Mesenchymal stem cell (in vitro differentiated cells and primary cell): ENCODE measurements at regions not wholly inside any gene's neighbourhood (a gene's known extent, or its start where the extent isn't known, plus 50 kb on each side); places are given as distances from the start of the nearest gene placed in this dataset.
A peak's percentile ranks its signal among the peaks of the same experiment; 100 is the strongest.

Experiments
- DNase-seq: peaks from one replicate; pipeline ENCODE4 v3.0.0-alpha.2; 2013
- H2AFZ ChIP-seq: one replicate; pipeline ENCODE4 v1.6.1; 2013; ENCODE audit warnings: low read depth, mild to moderate bottlenecking, control low read depth, inconsistent platforms, low read length, moderate library complexity
- H2AK5ac ChIP-seq: 2 replicates; pipeline ENCODE4 v1.6.1; 2013; ENCODE audit warnings: low read length, moderate library complexity, mild to moderate bottlenecking, inconsistent platforms; ENCODE audit not compliant: severe bottlenecking
- H2BK120ac ChIP-seq: one replicate; pipeline ENCODE4 v1.6.1; 2013; ENCODE audit warnings: low read depth, mild to moderate bottlenecking, inconsistent platforms, low read length, moderate library complexity
- H2BK12ac ChIP-seq, 2 experiments: one replicate each; pipeline ENCODE4 v1.6.1; 2013; ENCODE audit warnings: inconsistent platforms in 2 of 2, low read length in 2 of 2, mild to moderate bottlenecking in 2 of 2, moderate library complexity in 2 of 2, control low read depth in 1 of 2
- H2BK15ac ChIP-seq: one replicate; pipeline ENCODE4 v1.6.1; 2013; ENCODE audit warnings: mild to moderate bottlenecking, low read depth, inconsistent platforms; ENCODE audit not compliant: poor library complexity, severe bottlenecking
- H2BK5ac ChIP-seq: 2 replicates; pipeline ENCODE4 v1.6.1; 2013; ENCODE audit warnings: low read depth, mild to moderate bottlenecking, low read length, control low read depth, inconsistent platforms; ENCODE audit not compliant: poor library complexity, severe bottlenecking
- H3K14ac ChIP-seq, 2 experiments: one replicate each; pipeline ENCODE4 v1.6.1; 2013; ENCODE audit warnings: inconsistent platforms in 2 of 2, low read length in 2 of 2, control low read depth in 1 of 2, mild to moderate bottlenecking in 1 of 2, moderate library complexity in 1 of 2
- H3K18ac ChIP-seq, 2 experiments: one replicate each; pipeline ENCODE4 v1.6.1; 2013; ENCODE audit warnings: inconsistent platforms in 2 of 2, low read length in 2 of 2, control low read depth in 1 of 2, low read depth in 1 of 2, mild to moderate bottlenecking in 1 of 2
- H3K23ac ChIP-seq, 2 experiments: one replicate each; pipeline ENCODE4 v1.6.1; 2013; ENCODE audit warnings: inconsistent platforms in 2 of 2, low read length in 2 of 2, mild to moderate bottlenecking in 2 of 2, moderate library complexity in 2 of 2, control low read depth in 1 of 2
- H3K27ac ChIP-seq: 2 replicates; pipeline ENCODE4 v1.5.1; 2013; ENCODE audit warnings: mild to moderate bottlenecking, moderate library complexity, low read length, control low read depth, inconsistent platforms; ENCODE audit not compliant: poor library complexity, severe bottlenecking
- H3K27me3 ChIP-seq, 2 experiments: 2 replicates each; pipeline versions ENCODE4 v1.6.1 to v1.7.0; 2013; ENCODE audit warnings: low read length in 2 of 2, mild to moderate bottlenecking in 2 of 2, moderate library complexity in 2 of 2, control low read depth in 1 of 2, inconsistent platforms in 1 of 2; ENCODE audit not compliant: control insufficient read depth in 1 of 2, insufficient read depth in 1 of 2
- H3K36me3 ChIP-seq, 2 experiments: 2 replicates each; pipeline versions ENCODE4 v1.6.1 to v1.7.0; 2013; ENCODE audit warnings: low read length in 2 of 2, control low read depth in 1 of 2, inconsistent platforms in 1 of 2, low read depth in 1 of 2, mild to moderate bottlenecking in 1 of 2; ENCODE audit not compliant: insufficient read depth in 2 of 2, control insufficient read depth in 1 of 2
- H3K4ac ChIP-seq, 2 experiments: one replicate each; pipeline ENCODE4 v1.6.1; 2013; ENCODE audit warnings: inconsistent platforms in 2 of 2, low read length in 2 of 2, mild to moderate bottlenecking in 2 of 2, moderate library complexity in 2 of 2, control low read depth in 1 of 2, low read depth in 1 of 2
- H3K4me1 ChIP-seq: 2 replicates; pipeline ENCODE4 v1.6.1; 2013; ENCODE audit warnings: low read depth, low read length, control low read depth; ENCODE audit not compliant: control insufficient read depth, insufficient read depth
- H3K4me2 ChIP-seq: 2 replicates; pipeline ENCODE4 v1.6.1; 2013; ENCODE audit warnings: low read length, mild to moderate bottlenecking, inconsistent platforms; ENCODE audit not compliant: poor library complexity, severe bottlenecking
- H3K4me3 ChIP-seq, 2 experiments: 2 replicates each; pipeline versions ENCODE4 v1.5.1 to v1.7.0; 2013; ENCODE audit warnings: low read length in 2 of 2, mild to moderate bottlenecking in 2 of 2, control low read depth in 1 of 2, low read depth in 1 of 2; ENCODE audit not compliant: insufficient read depth in 1 of 2
- H3K79me1 ChIP-seq: replicated peaks from 2 replicates; pipeline ENCODE4 v1.6.1; 2013; ENCODE audit warnings: mild to moderate bottlenecking, control low read depth, low read length, inconsistent platforms; ENCODE audit not compliant: poor library complexity, severe bottlenecking
- H3K9ac ChIP-seq: 2 replicates; pipeline ENCODE4 v1.7.0; 2013; ENCODE audit warnings: mild to moderate bottlenecking, low read length, moderate library complexity
- H3K9me3 ChIP-seq: 2 replicates; pipeline ENCODE4 v1.7.0; 2013; ENCODE audit warnings: mild to moderate bottlenecking, low read length; ENCODE audit not compliant: control insufficient read depth
- H4K8ac ChIP-seq: one replicate; pipeline ENCODE4 v1.6.1; 2013; ENCODE audit warnings: inconsistent platforms, mild to moderate bottlenecking, low read length, moderate library complexity
- H4K91ac ChIP-seq: one replicate; pipeline ENCODE4 v1.6.1; 2013; ENCODE audit warnings: mild to moderate bottlenecking, low read length, inconsistent platforms
- WGBS: methylation state at CpG from one replicate; pipeline ENCODE4 v1.1.7; 2013; ENCODE audit warnings: mixed read lengths; 5-methylcytosine and 5-hydroxymethylcytosine counted together

GRCh38 chr7:84811362-84811761 is 375.5 kb downstream of the SEMA3D start:
- no peak overlapping the region for H3K27ac ChIP-seq
- no peak overlapping the region for H4K91ac ChIP-seq
- no peak overlapping the region for H2BK12ac ChIP-seq
- no peak for DNase-seq
- H3K27me3 ChIP-seq, result no peaks in the 10 kb centered on the region
- H3K4me3 ChIP-seq, result peak overlapping the region in 1 of 2 experiments; percentile 12
- H3K9me3 ChIP-seq, result peaks cover 2% of the 10 kb centered on the region
- WGBS, result 91% methylated on average over 1 of the region's 1 CpG
- H3K9ac ChIP-seq, result no peak overlapping the region
- no peaks in the 10 kb centered on the region for H3K79me1 ChIP-seq
- no peaks in the 10 kb centered on the region for H3K36me3 ChIP-seq
- no peak overlapping the region for H2BK15ac ChIP-seq
- no peak overlapping the region for H4K8ac ChIP-seq
- H3K18ac ChIP-seq, result no peak overlapping the region
- no peak overlapping the region for H3K23ac ChIP-seq
- H3K4me2 ChIP-seq, result no peak overlapping the region
- H3K4me1 ChIP-seq, result no peaks in the 10 kb centered on the region
- H3K14ac ChIP-seq, result no peak overlapping the region
- no peak overlapping the region for H2AFZ ChIP-seq
- no peak overlapping the region for H2AK5ac ChIP-seq
- no peak overlapping the region for H3K4ac ChIP-seq
- H2BK5ac ChIP-seq, result no peak overlapping the region
- H2BK120ac ChIP-seq, result no peak overlapping the region

GRCh38 chr7:84809877-84810276 is 377.0 kb downstream of the SEMA3D start:
- Histone ChIP-seq H3K79me1 (no peaks in the 10 kb centered on the region), H3K18ac (no peak overlapping the region), H2BK120ac (no peak overlapping the region), H3K9me3 (peaks cover 3% of the 10 kb centered on the region), H3K4me3 (no peak overlapping the region), H2AK5ac (no peak overlapping the region), H3K27ac (no peak overlapping the region), H4K8ac (no peak overlapping the region), H3K27me3 (no peaks in the 10 kb centered on the region), H2BK5ac (no peak overlapping the region), H3K4me1 (no peaks in the 10 kb centered on the region), H3K23ac (no peak overlapping the region), H2BK12ac (no peak overlapping the region), H3K4me2 (no peak overlapping the region), H3K4ac (no peak overlapping the region), H3K36me3 (no peaks in the 10 kb centered on the region), H2BK15ac (no peak overlapping the region), H3K14ac (no peak overlapping the region), H2AFZ (no peak overlapping the region), H3K9ac (no peak overlapping the region), H4K91ac (no peak overlapping the region)
- 87% methylated on average over 1 of the region's 1 CpG for WGBS
- DNase-seq, result no peak

GRCh38 chr7:84803979-84804378 is 382.9 kb downstream of the SEMA3D start:
- Histone ChIP-seq H3K4ac (no peak overlapping the region), H2BK120ac (no peak overlapping the region), H3K4me2 (no peak overlapping the region), H2BK12ac (no peak overlapping the region), H2AK5ac (no peak overlapping the region), H2AFZ (no peak overlapping the region), H3K18ac (no peak overlapping the region), H3K36me3 (no peaks in the 10 kb centered on the region), H3K9ac (no peak overlapping the region), H3K9me3 (peaks cover 3% of the 10 kb centered on the region), H3K14ac (no peak overlapping the region), H3K23ac (no peak overlapping the region), H3K79me1 (no peaks in the 10 kb centered on the region), H2BK15ac (no peak overlapping the region), H3K4me1 (no peaks in the 10 kb centered on the region), H4K8ac (no peak overlapping the region), H3K4me3 (no peak overlapping the region), H4K91ac (no peak overlapping the region), H2BK5ac (no peak overlapping the region), H3K27me3 (no peaks in the 10 kb centered on the region), H3K27ac (no peak overlapping the region)
- no CpG with 5 or more reads among the region's 3 CpGs for WGBS
- no peak for DNase-seq

- Histone ChIP-seq H3K4me3 (no peak overlapping the region), H2BK15ac (no peak overlapping the region), H4K91ac (no peak overlapping the region), H3K4me1 (no peaks in the 10 kb centered on the region), H3K9ac (no peak overlapping the region), H3K9me3 (peaks cover 6% of the 10 kb centered on the region), H2AK5ac (no peak overlapping the region), H2AFZ (no peak overlapping the region), H2BK12ac (no peak overlapping the region), H3K36me3 (no peaks in the 10 kb centered on the region), H2BK120ac (no peak overlapping the region), H3K27me3 (no peaks in the 10 kb centered on the region), H3K27ac (no peak overlapping the region), H3K18ac (no peak overlapping the region), H3K79me1 (no peaks in the 10 kb centered on the region), H3K14ac (no peak overlapping the region), H4K8ac (no peak overlapping the region), H3K4me2 (no peak overlapping the region), H2BK5ac (no peak overlapping the region), H3K23ac (no peak overlapping the region), H3K4ac (no peak overlapping the region)
- DNase-seq, result no peak
These were observed 385.5 kb downstream of the SEMA3D start for GRCh38 chr7:84801396-84801795.
